LoVo (cell line): ENCODE measurements at regions not wholly inside any gene's neighbourhood (a gene's known extent, or its start where the extent isn't known, plus 50 kb on each side); places are given as distances from the start of the nearest gene placed in this dataset.

Experiments used
- DNase-seq: peaks from one replicate; pipeline ENCODE4 v3.0.0-alpha.2; 2016; ENCODE audit warnings: low spot score

- DNase-seq = no peak
These were observed 104.8 kb downstream of the CYB561 start for GRCh38 chr17:63341276-63341675.

GRCh38 chr17:63344383-63344782 lies 101.7 kb downstream of the CYB561 start:
- DNase-seq = no peak

- no peak for DNase-seq
These were observed 100.5 kb downstream of the CYB561 start for GRCh38 chr17:63345611-63346010.

GRCh38 chr17:63347475-63347874 lies 98.6 kb downstream of the CYB561 start:
- no peak for DNase-seq

- DNase-seq = no peak
These were observed 96.6 kb downstream of the CYB561 start for GRCh38 chr17:63349478-63350000.

- no peak for DNase-seq
These were observed 95.7 kb downstream of the CYB561 start for GRCh38 chr17:63350364-63350763.

GRCh38 chr17:63354256-63354655 lies 91.8 kb downstream of the CYB561 start:
- DNase-seq = no peak

- DNase-seq = peak; percentile 51
These were observed 89.8 kb downstream of the CYB561 start for GRCh38 chr17:63356337-63356757.

- DNase-seq = no peak
These were observed 87.8 kb downstream of the CYB561 start for GRCh38 chr17:63358111-63358839.

GRCh38 chr17:63358956-63359355 lies 87.2 kb downstream of the CYB561 start:
- DNase-seq = no peak

- DNase-seq = no peak
These were observed 84.9 kb downstream of the CYB561 start for GRCh38 chr17:63361182-63361581.

GRCh38 chr17:63362115-63362514 lies 84.0 kb downstream of the CYB561 start:
- DNase-seq = no peak

- DNase-seq = no peak
These were observed 81.7 kb downstream of the CYB561 start for GRCh38 chr17:63364387-63364786.

GRCh38 chr17:63364944-63365343 lies 81.2 kb downstream of the CYB561 start:
- no peak for DNase-seq

- DNase-seq = no peak
These were observed 80.5 kb downstream of the CYB561 start for GRCh38 chr17:63365366-63366240.

- DNase-seq = no peak
These were observed 79.9 kb downstream of the CYB561 start for GRCh38 chr17:63366241-63366566.

- no peak for DNase-seq
These were observed 76.9 kb downstream of the CYB561 start for GRCh38 chr17:63369233-63369632.

- no peak for DNase-seq
These were observed 75.4 kb downstream of the CYB561 start for GRCh38 chr17:63370696-63371095.

- no peak for DNase-seq
These were observed 69.2 kb downstream of the CYB561 start for GRCh38 chr17:63376949-63377348.

- DNase-seq = no peak
These were observed 67.4 kb downstream of the CYB561 start for GRCh38 chr17:63378411-63379375.

- DNase-seq = no peak
These were observed 66.5 kb downstream of the CYB561 start for GRCh38 chr17:63379636-63380035.
